Right renal cortex interstitium (tissue), 3 donors: ENCODE measurements at regions not wholly inside any gene's neighbourhood (a gene's known extent, or its start where the extent isn't known, plus 50 kb on each side); places are given as distances from the start of the nearest gene placed in this dataset.

Experiments
- DNase-seq, 3 donors: peaks; one replicate each; pipeline ENCODE4 v3.0.0-alpha.2; 2013; ENCODE audit warnings: low read depth in 3 of 3, low spot score in 2 of 3

GRCh38 chr21:16389643-16390042, 659.9 kb downstream of the USP25 start:
- DNase-seq: no peak

- DNase-seq: no peak
Measured at GRCh38 chr21:16395285-16395684, 665.5 kb downstream of the USP25 start.

- no peak for DNase-seq
Measured at GRCh38 chr21:16402752-16403151, 673.0 kb downstream of the USP25 start.

GRCh38 chr21:16404776-16405175, 675.0 kb downstream of the USP25 start:
- DNase-seq: no peak

- no peak for DNase-seq
Measured at GRCh38 chr21:16406355-16406754, 676.6 kb downstream of the USP25 start.

- DNase-seq: no peak
Measured at GRCh38 chr21:16407403-16408240, 677.8 kb downstream of the USP25 start.

- DNase-seq: no peak
Measured at GRCh38 chr21:16408280-16408679, 678.5 kb downstream of the USP25 start.

GRCh38 chr21:16409352-16409751, 679.6 kb downstream of the USP25 start:
- no peak for DNase-seq

GRCh38 chr21:16418226-16418625, 688.4 kb downstream of the USP25 start:
- no peak for DNase-seq

- no peak for DNase-seq
Measured at GRCh38 chr21:16418642-16419041, 688.9 kb downstream of the USP25 start.

GRCh38 chr21:16419188-16419921, 689.6 kb downstream of the USP25 start:
- peak; percentile 62 to 76 (median 66) for DNase-seq

- DNase-seq: peak; percentile 65 to 78 (median 72)
Measured at GRCh38 chr21:16420031-16420724, 690.4 kb downstream of the USP25 start.

- no peak for DNase-seq
Measured at GRCh38 chr21:16421007-16421406, 691.2 kb downstream of the USP25 start.

- DNase-seq: no peak
Measured at GRCh38 chr21:16421965-16422364, 692.2 kb downstream of the USP25 start.

GRCh38 chr21:16422702-16423101, 692.9 kb downstream of the USP25 start:
- DNase-seq: no peak

- DNase-seq: no peak
Measured at GRCh38 chr21:16423921-16424320, 694.1 kb downstream of the USP25 start.

GRCh38 chr21:16424331-16424751, 694.6 kb downstream of the USP25 start:
- no peak for DNase-seq

- no peak for DNase-seq
Measured at GRCh38 chr21:16425376-16425775, 695.6 kb downstream of the USP25 start.

GRCh38 chr21:16426936-16427335, 697.2 kb downstream of the USP25 start:
- no peak for DNase-seq

- no peak for DNase-seq
Measured at GRCh38 chr21:16427587-16428087, 697.9 kb downstream of the USP25 start.

- no peak for DNase-seq
Measured at GRCh38 chr21:16437586-16437985, 707.8 kb downstream of the USP25 start.
